ENCODE measurements at regions not wholly inside any gene's neighbourhood (a gene's known extent, or its start where the extent isn't known, plus 50 kb on each side); places are given as distances from the start of the nearest gene placed in this dataset.

DNA sequence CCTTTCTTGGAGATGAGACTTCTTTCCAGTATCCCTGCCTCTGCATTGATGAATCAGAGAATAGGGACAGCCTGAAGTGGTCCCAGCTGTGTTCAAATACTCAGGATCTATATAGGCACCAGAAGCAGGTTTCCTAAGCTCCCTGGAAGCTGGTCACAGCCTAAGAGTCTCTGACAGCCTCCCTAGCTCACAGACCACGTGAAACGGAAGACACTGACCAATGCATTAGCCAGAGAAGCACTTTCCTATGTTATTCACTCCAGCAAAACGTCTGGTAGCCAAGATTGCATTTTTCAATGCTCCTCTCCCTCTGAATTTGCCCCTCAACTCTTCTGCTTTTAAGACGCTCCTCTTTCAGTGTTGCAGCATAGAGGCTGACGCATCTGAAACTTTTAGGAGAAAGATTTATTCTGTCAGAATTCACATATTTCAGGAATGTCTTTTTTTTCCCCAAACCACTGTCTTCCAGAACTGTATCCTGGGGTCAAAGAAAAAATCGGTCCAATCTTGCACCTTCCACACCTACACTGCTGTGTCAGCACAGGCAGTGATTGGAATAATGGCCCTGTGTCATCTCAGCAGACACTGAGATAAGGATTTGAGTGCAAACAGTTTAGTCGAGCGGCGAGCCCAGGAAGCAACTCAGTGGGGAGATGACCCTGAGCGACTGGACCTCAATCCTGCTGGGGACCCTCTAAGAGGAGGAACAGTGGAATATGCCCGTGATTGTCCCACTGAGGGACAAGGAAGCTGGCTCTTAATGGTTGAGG, 109.4 kb downstream of the SMIM20 start:
- Histone ChIP-seq H3F3A (ENCODE audit: low read length, unreplicated experiment) (no peaks in the 10 kb centered on the region), H3K9me3 (ENCODE audit: low read length) (no peaks in the 10 kb centered on the region), H3K27ac (ENCODE audit: low read length) (no peak overlapping the region), H3K4me2 (ENCODE audit: low read length) (peak overlapping the region; percentile 78), H4K20me1 (ENCODE audit: low read length) (no peaks in the 10 kb centered on the region), H3K9ac (ENCODE audit: low read length) (no peak overlapping the region), H3K4me3 (ENCODE audit: low read length) (no peak overlapping the region), H3K27me3 (ENCODE audit: low read length) (no peaks in the 10 kb centered on the region), H3K36me3 (ENCODE audit: low read depth, low read length) (no peaks in the 10 kb centered on the region), H3K9me2 (replicated peaks; ENCODE audit: low read length) (no peaks in the 10 kb centered on the region), H3K79me2 (ENCODE audit: low read length) (no peaks in the 10 kb centered on the region), H2AFZ (ENCODE audit: low read length) (no peak overlapping the region), H3K4me1 (ENCODE audit: insufficient read depth, low read length) (peaks cover 23% of the 10 kb centered on the region)
- ATAC-seq (peak; percentile 17), DNase-seq (peak; percentile 18)
- intact Hi-C loops (cut with micrococcal nuclease): loop anchor here (5.0 kb wide), 1 partner anchor 36 kb away; no protein-coding TSS in a partner anchor
- no TSS peak for BruUV-seq (replicated peaks)
- no peak for TF ChIP-seq EZH2phosphoT487 (IDR thresholded peaks at IDR 0.05; ENCODE audit: borderline replicate concordance, low read length)
- TF ChIP-seq, protein P1, sequence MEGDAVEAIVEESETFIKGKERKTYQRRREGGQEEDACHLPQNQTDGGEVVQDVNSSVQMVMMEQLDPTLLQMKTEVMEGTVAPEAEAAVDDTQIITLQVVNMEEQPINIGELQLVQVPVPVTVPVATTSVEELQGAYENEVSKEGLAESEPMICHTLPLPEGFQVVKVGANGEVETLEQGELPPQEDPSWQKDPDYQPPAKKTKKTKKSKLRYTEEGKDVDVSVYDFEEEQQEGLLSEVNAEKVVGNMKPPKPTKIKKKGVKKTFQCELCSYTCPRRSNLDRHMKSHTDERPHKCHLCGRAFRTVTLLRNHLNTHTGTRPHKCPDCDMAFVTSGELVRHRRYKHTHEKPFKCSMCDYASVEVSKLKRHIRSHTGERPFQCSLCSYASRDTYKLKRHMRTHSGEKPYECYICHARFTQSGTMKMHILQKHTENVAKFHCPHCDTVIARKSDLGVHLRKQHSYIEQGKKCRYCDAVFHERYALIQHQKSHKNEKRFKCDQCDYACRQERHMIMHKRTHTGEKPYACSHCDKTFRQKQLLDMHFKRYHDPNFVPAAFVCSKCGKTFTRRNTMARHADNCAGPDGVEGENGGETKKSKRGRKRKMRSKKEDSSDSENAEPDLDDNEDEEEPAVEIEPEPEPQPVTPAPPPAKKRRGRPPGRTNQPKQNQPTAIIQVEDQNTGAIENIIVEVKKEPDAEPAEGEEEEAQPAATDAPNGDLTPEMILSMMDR (conservative IDR thresholded peaks at IDR 0.05; ENCODE audit: low read depth, low read length): no peak
- no peak for TF ChIP-seq EZH2 (IDR thresholded peaks at IDR 0.05; ENCODE audit: low read length, unreplicated experiment)
- CTCF ChIA-PET: no interaction called here
- POLR2A ChIA-PET (ENCODE audit: unreplicated experiment): no interaction called here

DNA sequence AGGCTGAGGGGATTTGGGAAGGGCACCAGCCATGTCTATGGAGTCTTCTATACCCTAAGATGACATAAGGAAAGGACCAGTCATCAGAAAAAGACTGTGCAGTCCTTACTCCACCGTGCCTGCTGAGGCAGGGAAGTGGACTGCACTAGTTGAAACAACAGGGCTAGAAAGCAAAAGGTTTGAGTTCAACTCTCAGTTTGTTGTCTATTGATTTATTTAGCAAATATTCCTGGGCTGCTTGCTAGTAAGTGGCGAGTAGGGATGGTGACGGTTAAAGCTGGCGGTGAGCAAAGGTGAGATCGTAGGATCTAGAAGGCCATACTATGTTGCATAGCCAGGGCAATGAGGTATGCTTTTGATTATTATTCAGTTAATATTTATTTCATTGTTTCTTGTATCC, 110.1 kb downstream of the SMIM20 start:
- intact Hi-C loops (cut with micrococcal nuclease): loop anchor here (5.0 kb wide), 1 partner anchor 37 kb away; no protein-coding TSS in a partner anchor
- ChIA-PET POLR2A (ENCODE audit: unreplicated experiment) (no interaction called here), CTCF (no interaction called here)
- Histone ChIP-seq H3K4me3 (ENCODE audit: low read length) (no peak overlapping the region), H3K4me1 (ENCODE audit: insufficient read depth, low read length) (peaks cover 23% of the 10 kb centered on the region), H3K27ac (ENCODE audit: low read length) (no peak overlapping the region), H3K4me2 (ENCODE audit: low read length) (no peak overlapping the region), H3K9me3 (ENCODE audit: low read length) (no peaks in the 10 kb centered on the region), H3K79me2 (ENCODE audit: low read length) (no peaks in the 10 kb centered on the region), H3F3A (ENCODE audit: low read length, unreplicated experiment) (no peaks in the 10 kb centered on the region), H4K20me1 (ENCODE audit: low read length) (no peaks in the 10 kb centered on the region), H3K9me2 (replicated peaks; ENCODE audit: low read length) (no peaks in the 10 kb centered on the region), H3K27me3 (ENCODE audit: low read length) (no peaks in the 10 kb centered on the region), H3K36me3 (ENCODE audit: low read depth, low read length) (no peaks in the 10 kb centered on the region), H3K9ac (ENCODE audit: low read length) (no peak overlapping the region), H2AFZ (ENCODE audit: low read length) (no peak overlapping the region)
- ATAC-seq (no peak), DNase-seq (no peak)
- BruUV-seq (replicated peaks): no TSS peak
- TF ChIP-seq EZH2phosphoT487 (IDR thresholded peaks at IDR 0.05; ENCODE audit: borderline replicate concordance, low read length) (no peak), EZH2 (IDR thresholded peaks at IDR 0.05; ENCODE audit: low read length, unreplicated experiment) (no peak)
- TF ChIP-seq, protein P1 (conservative IDR thresholded peaks at IDR 0.05; ENCODE audit: low read depth, low read length): no peak

DNA sequence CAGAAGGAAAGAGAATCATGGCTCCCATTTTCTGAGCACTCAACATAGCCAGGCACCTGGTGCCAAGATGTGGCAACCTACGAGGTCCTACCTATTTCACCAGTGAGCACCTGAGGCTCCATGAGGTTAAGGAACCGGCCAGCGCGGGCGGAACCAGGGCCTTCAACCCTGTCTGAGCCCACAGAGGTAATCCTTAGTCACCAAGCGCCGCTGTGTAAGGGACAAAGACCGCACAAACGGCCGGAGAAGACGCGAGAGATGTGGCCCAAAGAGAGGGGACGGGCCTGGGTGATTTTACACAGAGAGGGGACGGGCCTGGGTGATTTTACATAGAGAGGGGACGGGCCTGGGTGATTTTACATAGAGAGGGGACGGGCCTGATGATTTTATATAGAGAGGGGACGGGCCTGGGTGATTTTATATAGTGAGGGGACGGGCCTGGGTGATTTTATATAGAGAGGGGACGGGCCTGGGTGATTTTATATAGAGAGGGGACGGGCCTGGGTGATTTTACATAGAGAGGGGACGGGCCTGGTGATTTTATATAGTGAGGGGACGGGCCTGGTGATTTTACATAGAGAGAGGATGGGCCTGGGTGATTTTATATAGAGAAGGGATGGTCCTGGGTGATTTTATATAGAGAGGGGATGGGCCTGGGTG, 114.2 kb downstream of the SMIM20 start:
- no peaks in the 10 kb centered on the region for H3F3A ChIP-seq (ENCODE audit: low read length, unreplicated experiment)
- H3K36me3 ChIP-seq (ENCODE audit: low read depth, low read length): no peaks in the 10 kb centered on the region
- H3K4me3 ChIP-seq (ENCODE audit: low read length): no peak overlapping the region
- intact Hi-C loops (cut with micrococcal nuclease): no loop called here
- no TSS peak for BruUV-seq (replicated peaks)
- no peak overlapping the region for H3K9ac ChIP-seq (ENCODE audit: low read length)
- H3K4me1 ChIP-seq (ENCODE audit: insufficient read depth, low read length): peaks cover 27% of the 10 kb centered on the region
- ChIA-PET POLR2A (ENCODE audit: unreplicated experiment) (no interaction called here), CTCF (no interaction called here)
- no peak for ATAC-seq
- no peak for TF ChIP-seq EZH2 (IDR thresholded peaks at IDR 0.05; ENCODE audit: low read length, unreplicated experiment)
- TF ChIP-seq, protein P1 (conservative IDR thresholded peaks at IDR 0.05; ENCODE audit: low read depth, low read length): no peak
- no peak for TF ChIP-seq EZH2phosphoT487 (IDR thresholded peaks at IDR 0.05; ENCODE audit: borderline replicate concordance, low read length)
- no peaks in the 10 kb centered on the region for H3K9me2 ChIP-seq (replicated peaks; ENCODE audit: low read length)
- H3K27me3 ChIP-seq (ENCODE audit: low read length): no peaks in the 10 kb centered on the region
- DNase-seq: no peak
- no peak overlapping the region for H3K4me2 ChIP-seq (ENCODE audit: low read length)
- H3K9me3 ChIP-seq (ENCODE audit: low read length): no peaks in the 10 kb centered on the region
- no peak overlapping the region for H2AFZ ChIP-seq (ENCODE audit: low read length)
- no peak overlapping the region for H3K27ac ChIP-seq (ENCODE audit: low read length)
- H4K20me1 ChIP-seq (ENCODE audit: low read length): no peaks in the 10 kb centered on the region
- H3K79me2 ChIP-seq (ENCODE audit: low read length): no peaks in the 10 kb centered on the region

Data from PC-3 (cell line).